ENCODE measurements at regions not wholly inside any gene's neighbourhood (a gene's known extent, or its start where the extent isn't known, plus 50 kb on each side); places are given as distances from the start of the nearest gene placed in this dataset.

DNA sequence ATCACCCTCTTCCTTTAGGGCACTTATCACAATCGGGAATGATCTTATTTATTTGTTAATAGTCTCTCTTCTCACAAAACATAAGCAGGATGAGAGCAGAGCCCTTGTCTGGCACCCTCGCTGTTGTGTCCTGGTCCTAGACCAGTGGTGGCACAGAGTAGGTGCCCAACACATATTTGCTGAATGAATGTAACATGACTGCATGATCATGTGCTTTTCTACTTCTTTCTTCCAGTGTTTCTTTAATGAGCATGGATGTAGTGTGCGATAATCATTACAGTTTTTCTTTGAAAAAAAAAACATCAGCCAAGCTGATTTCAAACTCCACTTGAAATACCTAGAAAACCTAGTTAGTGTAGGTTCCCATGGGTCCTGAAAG, 164.1 kb downstream of the CHIC2 start:
- TF ChIP-seq, protein P1, sequence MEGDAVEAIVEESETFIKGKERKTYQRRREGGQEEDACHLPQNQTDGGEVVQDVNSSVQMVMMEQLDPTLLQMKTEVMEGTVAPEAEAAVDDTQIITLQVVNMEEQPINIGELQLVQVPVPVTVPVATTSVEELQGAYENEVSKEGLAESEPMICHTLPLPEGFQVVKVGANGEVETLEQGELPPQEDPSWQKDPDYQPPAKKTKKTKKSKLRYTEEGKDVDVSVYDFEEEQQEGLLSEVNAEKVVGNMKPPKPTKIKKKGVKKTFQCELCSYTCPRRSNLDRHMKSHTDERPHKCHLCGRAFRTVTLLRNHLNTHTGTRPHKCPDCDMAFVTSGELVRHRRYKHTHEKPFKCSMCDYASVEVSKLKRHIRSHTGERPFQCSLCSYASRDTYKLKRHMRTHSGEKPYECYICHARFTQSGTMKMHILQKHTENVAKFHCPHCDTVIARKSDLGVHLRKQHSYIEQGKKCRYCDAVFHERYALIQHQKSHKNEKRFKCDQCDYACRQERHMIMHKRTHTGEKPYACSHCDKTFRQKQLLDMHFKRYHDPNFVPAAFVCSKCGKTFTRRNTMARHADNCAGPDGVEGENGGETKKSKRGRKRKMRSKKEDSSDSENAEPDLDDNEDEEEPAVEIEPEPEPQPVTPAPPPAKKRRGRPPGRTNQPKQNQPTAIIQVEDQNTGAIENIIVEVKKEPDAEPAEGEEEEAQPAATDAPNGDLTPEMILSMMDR (conservative IDR thresholded peaks at IDR 0.05; ENCODE audit: low read depth, low read length) = no peak
- no peak for TF ChIP-seq EZH2phosphoT487 (IDR thresholded peaks at IDR 0.05; ENCODE audit: borderline replicate concordance, low read length)
